HG03342 (cell line): ENCODE measurements at regions not wholly inside any gene's neighbourhood (a gene's known extent, or its start where the extent isn't known, plus 50 kb on each side); places are given as distances from the start of the nearest gene placed in this dataset.
"Not testable (repeated sequence)": the region's sequence is repeated elsewhere in the genome, so short reads cannot be mapped to it uniquely, and the experiment has no call there.

Experiments
- ATAC-seq: cut with Tn5 transposase; IDR thresholded peaks from one replicate; pipeline ENCODE4 v1.9.1; 2021; ENCODE audit warnings: mild to moderate bottlenecking, moderate library complexity; ENCODE audit not compliant: unreplicated experiment

DNA sequence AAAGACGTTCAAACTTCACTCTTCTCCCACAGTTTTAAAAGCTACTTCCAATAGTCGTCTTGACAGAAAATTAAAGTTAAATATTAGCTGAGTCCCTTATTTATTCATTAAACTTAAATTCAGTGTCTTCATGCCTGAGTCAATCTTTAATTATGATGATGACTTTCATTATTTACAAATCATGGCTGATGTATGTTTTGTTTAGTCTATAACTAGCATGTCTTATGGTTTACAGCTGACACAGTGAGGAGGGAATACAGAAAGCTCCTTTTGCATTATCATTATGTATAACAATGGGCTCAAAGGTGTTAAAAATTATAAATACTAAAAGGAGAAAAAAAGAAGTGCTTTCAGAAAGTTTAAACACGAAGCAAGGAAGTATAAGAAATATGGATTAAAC lies 1333.1 kb downstream of the CDH8 start:
- no peak for ATAC-seq

DNA sequence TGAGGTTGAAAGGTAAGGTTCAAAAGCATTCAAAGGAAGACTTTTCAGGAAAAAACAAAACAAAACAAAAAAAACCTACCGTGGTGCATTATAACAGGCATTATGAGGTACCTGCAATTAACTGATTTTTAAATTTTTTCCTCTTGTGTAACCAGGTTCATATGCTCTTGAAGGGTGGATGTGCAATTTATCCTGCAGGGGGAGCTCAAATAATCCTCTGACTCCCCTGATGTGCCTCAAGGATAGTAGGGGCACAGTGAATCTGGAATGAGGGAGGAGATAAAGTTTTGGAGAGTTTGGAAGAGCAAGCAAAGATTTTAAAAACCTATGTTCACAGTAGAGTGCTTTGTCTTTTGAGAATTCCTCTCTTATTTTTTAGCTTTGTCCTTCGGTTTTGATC lies 1349.4 kb downstream of the CDH8 start:
- no peak for ATAC-seq

DNA sequence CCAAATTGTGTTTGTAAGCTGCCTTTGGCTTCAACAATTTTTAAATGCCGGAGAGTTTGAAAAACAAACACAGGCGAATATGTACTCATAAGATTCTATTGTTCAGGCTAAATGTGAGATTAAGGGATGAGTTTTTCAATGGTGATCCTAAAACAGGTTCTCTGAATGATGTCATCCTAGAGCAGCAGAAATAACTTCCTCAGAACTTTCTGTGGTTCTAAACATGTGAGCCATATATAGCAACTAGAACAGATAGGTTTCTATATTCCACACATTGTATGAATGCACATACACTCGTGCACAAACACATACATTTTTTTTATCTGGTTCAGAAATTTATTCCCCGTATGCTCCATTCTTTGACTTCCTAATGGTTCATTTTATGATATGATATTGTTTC lies 1352.2 kb downstream of the CDH8 start:
- ATAC-seq, result no peak

DNA sequence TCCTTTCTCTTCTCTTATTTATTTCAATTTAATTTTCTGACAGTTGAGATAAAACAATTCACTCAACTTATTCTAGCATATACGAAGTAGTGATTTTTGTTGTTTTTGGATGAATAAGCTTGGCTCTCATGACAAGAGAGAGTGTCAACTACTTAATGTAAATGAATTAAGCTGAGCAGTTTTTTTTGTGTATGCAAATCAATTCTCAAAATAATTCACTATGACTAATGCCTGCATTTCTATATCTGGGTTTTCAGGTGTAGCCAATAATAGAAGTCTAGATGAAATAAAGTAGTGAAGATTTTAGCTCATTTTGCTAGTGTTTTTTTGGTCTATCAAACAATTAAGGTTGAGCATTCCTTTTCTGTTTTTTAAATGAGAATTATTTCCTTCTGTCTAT lies 1354.0 kb downstream of the CDH8 start:
- no peak for ATAC-seq

DNA sequence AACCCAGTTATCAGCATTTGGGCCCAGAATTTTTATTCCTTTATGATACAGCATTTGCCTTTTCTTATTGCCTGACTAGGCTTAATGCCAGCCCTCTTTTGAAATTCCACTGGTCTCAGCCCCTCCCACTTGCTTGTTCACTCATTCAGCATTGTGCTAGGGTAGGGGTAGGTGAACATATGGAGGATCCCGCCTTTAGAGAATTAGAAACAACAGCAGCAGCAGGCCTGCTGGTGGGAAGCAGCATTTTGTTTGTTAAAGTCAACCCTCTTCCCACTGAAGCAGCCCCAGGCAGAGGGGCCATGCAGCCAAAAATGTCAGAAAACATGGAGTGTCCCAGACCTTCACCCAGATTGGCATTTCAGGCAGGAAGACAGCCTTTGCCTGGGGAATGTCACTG lies 1355.2 kb downstream of the CDH8 start:
- ATAC-seq, result no peak

DNA sequence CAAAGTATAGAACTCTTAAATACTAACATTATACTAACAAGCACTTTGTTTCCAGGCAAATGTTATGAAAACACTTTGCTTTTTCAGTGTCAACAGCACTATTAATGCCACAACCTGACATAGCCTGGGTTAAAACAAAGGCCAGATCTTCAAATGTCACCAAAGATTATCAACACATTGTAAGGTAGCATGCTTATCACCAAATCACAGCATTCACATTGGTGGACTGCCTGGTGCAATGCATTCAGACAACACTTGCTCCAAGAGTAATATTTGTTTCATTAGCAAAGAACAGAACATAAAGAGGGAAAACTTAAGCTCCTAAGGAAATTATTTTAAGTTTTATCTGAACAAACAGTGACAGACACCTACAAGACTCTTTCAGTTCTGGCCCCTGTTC lies 1361.2 kb downstream of the CDH8 start:
- no peak for ATAC-seq

DNA sequence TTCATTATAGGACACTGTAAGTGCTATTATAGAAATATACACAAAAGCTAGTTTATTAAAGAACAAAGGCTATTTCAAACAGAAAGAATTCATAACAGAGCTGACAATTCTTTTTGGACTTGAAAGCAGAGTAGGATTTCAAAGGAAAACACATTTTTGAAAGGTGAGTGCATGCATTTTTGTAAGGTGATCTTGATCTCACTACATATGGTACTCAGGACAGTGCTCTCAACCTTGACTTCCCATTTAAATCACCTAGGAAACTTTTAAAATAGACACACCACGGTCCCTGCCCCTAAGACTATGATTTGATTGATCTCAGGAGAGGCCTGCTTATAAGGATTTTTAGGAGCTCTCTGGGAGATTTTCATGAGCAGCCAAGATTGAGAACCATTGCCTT lies 1362.0 kb downstream of the CDH8 start:
- no peak for ATAC-seq

DNA sequence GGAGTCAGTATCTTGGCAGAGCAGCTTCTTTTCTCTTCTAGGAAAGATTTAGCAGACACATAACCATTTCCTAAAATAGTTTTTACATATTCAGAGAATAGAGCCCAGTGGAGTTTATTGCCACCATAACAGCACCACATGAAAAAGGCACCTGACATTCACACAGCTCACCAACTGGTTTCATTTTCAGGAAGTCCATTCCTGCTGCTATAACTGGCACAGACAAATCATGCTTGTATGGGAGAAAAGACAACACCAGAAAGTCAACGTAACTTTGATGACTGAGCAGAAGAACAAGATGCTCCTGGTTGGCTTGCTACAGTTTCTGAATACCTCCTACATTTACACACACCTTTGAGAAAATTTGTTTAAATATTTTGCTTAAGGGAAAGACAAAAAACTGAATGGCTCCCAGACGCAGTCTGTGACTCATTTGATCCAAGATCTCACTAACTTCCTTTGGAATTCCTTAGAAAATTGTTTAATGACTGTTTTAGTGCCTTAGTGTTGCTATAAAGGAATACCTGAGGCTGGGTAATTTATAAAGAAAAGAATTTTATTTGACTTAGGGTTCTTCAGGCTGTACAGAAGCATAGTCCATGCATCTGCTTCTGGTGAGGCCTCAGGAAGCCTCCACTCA lies 1380.6 kb downstream of the CDH8 start:
- ATAC-seq, result no peak

DNA sequence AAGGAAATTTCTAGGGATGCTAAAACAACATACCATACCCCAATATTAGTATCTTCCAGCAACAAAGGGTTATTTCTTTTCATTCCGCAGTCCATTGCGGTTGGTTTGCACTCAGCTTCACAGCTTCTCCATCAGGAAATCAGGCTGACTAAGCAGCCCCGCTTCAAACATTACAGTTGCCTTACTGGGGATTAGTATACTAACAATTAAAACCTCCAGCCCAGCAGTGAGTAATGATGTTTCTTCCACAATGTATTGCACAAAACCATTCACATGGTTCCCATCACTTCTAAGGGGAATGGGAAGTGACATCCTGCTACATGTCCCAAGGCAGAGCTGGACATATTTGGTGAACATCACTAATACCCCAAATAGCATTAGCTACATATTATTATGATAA lies 1384.9 kb downstream of the CDH8 start:
- no peak for ATAC-seq

DNA sequence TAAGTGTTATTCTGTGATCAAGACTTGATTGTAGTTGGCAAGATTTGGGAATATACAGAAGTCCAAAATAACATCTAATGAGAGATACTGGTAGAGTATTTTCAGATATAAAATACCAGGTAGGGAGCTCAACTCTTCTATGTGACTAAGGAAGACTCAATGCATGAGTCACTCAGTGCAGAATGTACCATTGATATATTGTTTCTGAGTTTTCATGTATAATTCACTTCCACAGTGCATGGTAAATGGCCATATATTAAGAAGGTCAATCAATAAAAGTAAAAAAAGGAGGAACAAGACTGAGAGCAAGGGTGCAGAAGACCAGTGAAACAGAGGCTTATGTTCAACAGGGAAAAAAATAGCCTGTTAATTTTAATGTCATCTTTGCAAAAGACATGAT lies 1387.9 kb downstream of the CDH8 start:
- ATAC-seq, result no peak

DNA sequence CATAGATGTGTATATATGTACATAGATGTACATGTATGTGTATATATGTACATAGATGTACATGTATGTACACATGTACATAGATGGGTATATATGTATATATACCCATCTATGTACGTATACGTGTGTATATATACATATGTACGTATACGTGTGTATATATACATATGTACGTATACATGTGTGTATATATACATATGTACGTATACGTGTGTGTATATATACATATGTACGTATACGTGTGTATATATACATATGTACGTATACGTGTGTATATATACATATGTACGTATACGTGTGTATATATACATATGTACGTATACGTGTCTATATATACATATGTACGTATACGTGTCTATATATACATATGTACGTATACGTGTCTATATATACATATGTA lies 1388.8 kb downstream of the CDH8 start:
- not testable (repeated sequence) for ATAC-seq

DNA sequence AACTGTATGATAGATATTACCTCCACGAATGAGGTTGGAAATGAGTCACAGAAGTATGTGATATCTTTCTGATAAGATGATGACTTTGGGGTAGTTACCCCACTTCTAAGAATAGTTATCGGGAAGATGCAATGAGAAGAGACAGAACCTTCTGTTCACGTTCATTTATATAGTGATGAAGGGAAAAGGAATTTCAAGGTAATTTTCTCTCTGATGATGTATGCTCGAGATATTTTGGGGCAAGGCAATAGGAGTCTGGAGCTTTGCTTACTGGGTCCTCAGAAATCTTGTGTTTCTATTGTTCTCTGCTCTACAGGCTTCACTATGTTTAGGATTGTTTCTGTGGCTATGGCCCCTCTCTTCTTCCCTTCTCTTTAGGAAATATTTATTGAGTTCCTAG lies 1389.6 kb downstream of the CDH8 start:
- ATAC-seq, result no peak

DNA sequence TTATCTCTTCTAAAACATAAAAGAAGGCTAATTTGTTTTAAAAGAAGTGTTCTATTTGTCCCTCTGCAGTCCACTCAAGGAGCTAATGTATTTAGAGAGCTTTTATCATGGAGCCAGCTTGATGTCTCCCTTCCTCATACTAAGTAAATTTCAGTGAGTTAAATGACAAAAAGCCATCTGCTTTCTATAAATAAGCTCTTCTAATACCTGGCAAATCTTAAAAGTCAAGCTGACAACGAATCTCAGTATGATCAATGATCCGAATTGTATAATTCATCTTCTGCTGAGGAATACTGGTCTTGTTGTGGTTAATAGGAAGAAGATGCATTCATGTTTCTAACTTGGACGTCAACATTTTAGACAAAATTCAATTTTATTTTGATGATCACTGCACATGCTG lies 1390.7 kb downstream of the CDH8 start:
- ATAC-seq, result no peak

DNA sequence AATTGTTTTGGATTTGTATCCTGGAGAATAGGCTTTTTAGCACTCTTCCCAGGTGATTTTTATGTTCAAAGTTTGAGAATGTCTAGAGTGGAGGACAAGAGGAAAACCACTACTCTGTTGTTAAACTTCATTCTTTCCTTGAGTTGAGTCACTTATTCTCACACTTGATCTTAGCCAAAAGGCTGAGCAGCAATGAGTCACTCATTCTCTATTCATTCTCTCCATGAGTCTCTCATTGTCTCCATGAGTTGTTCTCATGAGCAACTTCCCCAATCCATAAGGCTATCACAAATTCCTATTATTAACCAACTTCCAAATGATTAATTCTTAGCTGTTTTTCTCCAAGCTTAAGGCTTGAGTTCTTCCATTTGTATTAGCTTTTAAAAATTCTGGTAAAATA lies 1393.3 kb downstream of the CDH8 start:
- no peak for ATAC-seq

DNA sequence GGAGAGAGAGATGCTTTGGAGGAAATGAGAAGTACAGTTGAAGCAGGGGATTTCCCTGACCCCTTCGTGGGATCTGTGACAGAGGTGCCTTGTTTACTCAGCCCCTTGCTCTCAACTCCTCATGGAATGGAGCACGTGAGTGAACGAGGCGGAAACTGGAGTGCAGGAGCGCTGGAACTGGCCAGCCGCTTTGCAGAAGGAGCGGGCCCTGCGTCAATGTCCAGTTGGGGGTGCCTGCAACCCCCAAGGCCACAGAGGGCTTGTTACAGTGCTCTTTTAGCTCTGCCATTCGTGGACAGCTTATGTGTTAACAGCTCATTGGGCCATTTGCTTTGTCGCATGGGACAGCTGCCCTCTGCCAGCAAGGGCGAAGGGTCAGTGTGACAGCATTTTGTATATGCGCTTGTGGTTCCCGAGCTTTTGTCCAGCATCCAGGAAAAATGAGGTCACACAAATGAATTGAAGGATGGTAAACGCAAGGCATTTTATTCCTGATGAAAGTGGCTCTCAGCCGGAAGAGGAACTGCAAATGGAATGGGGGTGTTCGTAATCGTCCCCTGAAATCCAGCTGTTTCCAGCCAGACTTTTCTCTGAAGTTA lies 1395.1 kb downstream of the CDH8 start:
- no peak for ATAC-seq

DNA sequence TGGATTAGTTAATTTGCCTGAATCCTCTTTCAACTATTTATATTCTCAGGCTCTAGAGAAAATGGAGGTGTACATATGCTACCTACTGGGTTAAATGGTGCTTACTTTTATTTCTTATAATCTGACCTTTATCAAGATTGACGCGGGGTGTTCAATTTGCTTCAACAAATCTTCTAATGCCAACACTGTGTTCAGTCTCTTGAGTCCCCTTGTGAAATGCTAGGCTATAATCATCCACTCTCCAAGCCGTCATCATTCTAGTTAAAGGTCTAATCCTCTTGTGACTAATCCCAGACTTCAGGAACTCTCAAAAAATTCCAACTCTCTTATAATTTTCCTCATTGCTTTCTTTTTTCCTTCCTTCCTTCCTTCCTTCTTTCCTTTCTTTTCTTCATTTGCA lies 1396.2 kb downstream of the CDH8 start:
- no peak for ATAC-seq

DNA sequence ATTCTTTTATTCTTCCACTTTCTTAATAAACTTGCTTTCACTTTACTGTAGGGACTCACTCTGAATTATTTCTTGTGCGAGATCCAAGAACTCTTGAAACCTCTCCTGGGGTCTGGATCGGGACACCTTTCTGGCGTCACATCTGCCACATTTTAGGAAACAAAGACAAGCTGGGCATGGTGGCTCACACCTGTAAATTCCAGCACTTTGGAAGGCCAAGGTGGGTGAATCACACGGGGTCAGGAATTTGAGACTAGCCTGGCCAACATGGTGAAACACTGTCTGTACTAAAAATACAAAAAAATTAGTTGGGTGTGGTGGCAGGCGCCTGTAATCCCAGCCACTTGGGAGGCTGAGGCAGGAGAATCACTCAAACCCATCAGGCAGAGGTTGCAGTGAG lies 1399.6 kb downstream of the CDH8 start:
- ATAC-seq, result not testable (repeated sequence)

DNA sequence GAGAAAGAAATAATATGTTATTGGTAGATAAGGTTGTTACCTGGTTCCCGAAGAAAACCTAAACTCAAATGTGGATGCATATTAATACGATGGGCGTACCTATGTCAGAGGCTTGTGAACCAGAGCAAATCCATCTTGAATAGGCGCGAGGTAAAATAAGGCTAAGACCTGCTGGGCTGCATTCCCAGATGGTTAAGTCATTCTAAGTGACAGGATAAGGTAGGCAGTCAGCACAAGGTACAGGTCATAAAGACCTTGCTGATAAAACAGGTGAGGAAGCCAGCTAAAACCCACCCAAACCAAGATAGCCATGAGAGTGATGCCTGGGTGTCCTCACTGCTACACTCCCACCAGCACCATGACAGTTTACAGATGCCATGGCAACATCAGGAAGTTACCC lies 1400.1 kb downstream of the CDH8 start:
- no peak for ATAC-seq

DNA sequence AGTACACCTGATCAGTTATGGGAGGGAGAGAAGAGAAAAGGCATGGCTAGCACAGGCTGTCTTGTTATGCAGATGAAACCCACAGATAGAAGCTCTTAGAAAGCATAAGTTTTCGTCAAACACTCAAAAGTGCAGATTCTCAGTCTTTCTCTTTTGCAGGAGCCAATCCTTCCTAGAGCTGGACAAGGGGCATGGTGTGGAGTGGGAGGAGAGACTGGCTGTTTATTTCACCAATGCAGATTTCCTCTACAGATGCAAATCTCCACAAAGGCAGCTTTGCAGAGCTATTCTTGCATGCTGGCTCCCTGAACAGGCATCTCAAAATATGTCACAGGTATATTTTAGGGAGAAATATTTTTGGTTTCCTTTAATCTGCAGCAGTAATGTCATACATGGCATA lies 1400.7 kb downstream of the CDH8 start:
- no peak for ATAC-seq

DNA sequence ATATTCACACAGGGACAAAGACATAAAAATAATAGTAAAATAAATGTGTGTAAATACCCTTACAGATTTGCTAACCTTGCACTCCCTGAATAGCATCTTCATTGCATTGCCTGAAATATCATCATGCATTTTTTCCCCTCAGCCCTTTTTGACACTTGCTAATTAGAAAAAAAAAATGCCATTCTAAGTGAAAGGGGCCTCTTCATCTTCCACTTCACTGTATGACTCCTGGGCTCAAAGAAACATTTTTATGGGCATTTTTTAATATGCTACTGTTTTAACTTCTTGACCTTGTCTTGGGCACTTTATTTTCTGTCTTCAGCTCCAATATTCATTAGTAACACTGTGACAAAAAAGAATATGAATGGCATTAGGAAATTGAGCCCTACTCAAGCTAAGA lies 1424.4 kb downstream of the CDH8 start:
- ATAC-seq, result no peak

DNA sequence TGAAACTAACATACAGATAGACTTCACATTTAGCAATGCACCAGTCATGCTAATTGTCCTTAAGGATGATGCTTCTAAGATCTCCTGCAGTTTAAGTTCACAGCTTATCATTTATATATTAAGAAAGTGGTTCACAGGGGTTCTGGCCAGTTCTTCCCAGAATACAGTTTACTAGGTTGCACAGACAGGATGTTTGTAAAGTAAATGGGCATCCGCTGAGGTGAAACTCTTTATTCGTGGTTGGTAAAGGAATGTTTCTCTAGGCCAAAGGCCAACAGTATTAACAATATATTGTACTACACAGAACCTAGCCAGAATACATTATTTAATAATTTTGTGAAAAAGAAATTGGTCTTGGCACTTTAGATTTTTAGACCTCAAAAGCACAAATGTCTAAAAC lies 1427.3 kb downstream of the CDH8 start:
- no peak for ATAC-seq

DNA sequence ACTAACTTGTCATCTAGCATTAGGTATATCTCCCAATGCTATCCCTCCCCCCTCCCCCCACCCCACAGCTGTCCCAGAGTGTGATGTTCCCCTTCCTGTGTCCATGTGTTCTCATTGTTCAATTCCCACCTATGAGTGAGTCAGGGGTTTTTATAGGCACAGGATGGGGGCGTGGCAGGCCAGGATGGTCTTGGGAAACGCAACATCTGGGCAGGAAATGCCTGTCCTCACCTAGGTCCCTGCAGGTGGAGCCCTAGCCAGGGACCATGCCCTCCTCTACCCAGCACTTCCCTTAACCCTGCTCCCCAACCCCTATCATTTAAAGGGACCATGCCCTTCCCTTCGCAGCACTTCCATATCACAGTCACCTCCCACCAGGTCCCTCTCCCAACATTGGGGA lies 1430.6 kb downstream of the CDH8 start:
- ATAC-seq, result not testable (repeated sequence)

DNA sequence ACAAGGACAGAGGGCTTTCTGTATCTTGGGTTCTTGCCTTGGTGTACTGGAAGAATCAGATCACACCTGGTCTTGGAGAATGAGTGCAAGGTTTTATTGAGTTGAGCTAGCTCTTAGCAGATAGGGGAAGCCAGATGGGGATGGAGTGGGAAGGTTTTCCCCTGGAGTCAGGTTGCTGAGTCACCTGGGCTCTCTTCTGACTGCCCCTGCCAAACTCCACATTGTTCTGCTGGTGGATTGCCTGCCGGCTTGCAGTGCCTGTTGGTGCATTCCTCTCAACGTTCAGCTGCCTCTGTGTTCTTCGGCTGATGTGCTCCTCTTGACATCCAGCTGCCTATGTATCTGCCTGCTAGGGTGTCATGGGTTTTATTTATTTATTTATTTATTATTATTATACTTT lies 1431.1 kb downstream of the CDH8 start:
- no peak for ATAC-seq
